Astrocyte (in vitro differentiated cells and primary cell): ENCODE measurements at regions not wholly inside any gene's neighbourhood (a gene's known extent, or its start where the extent isn't known, plus 50 kb on each side); places are given as distances from the start of the nearest gene placed in this dataset.

Source experiments
- DNase-seq: peaks from one replicate; pipeline ENCODE4 v3.0.0-alpha.2; 2010; ENCODE audit warnings: low read depth
- FAIRE-seq: peaks from 2 replicates; lab custom pipeline; 2011; peaks lifted over from hg19 to GRCh38; lab: Jason Lieb, UNC
- H2AFZ ChIP-seq: 2 replicates; pipeline ENCODE4 v1.6.0; 2012; ENCODE audit warnings: low read depth, low read length, inconsistent platforms
- H3K27ac ChIP-seq: 2 replicates; pipeline ENCODE4 v1.5.1; 2011; ENCODE audit warnings: low read depth, low read length, inconsistent platforms
- H3K27me3 ChIP-seq: 2 replicates; pipeline ENCODE4 v1.6.0; 2011; ENCODE audit warnings: low read length, inconsistent platforms; ENCODE audit not compliant: insufficient read depth
- H3K36me3 ChIP-seq: 2 replicates; pipeline ENCODE4 v1.5.1; 2011; ENCODE audit warnings: low read length, inconsistent platforms; ENCODE audit not compliant: insufficient read depth
- H3K4me1 ChIP-seq: 2 replicates; pipeline ENCODE4 v1.5.1; 2011; ENCODE audit warnings: low read length, inconsistent platforms; ENCODE audit not compliant: insufficient read depth
- H3K4me2 ChIP-seq: 2 replicates; pipeline ENCODE4 v1.6.0; 2012; ENCODE audit warnings: low read length, inconsistent platforms
- H3K4me3 ChIP-seq: 2 replicates; pipeline ENCODE4 v1.5.1; 2011; ENCODE audit warnings: low read depth, mild to moderate bottlenecking, low read length, inconsistent platforms; ENCODE audit not compliant: insufficient read depth
- H3K79me2 ChIP-seq: 2 replicates; pipeline ENCODE4 v1.6.0; 2012; ENCODE audit warnings: mild to moderate bottlenecking, low read length, inconsistent platforms; ENCODE audit not compliant: insufficient read depth
- H3K9ac ChIP-seq: 2 replicates; pipeline ENCODE4 v1.6.0; 2012; ENCODE audit warnings: mild to moderate bottlenecking, low read length, inconsistent platforms
- H3K9me3 ChIP-seq: 2 replicates; pipeline ENCODE4 v1.5.1; 2012; ENCODE audit warnings: low read depth, mild to moderate bottlenecking, low read length, inconsistent platforms; ENCODE audit not compliant: insufficient read depth
- H4K20me1 ChIP-seq: 2 replicates; pipeline ENCODE4 v1.6.0; 2012; ENCODE audit warnings: low read length, inconsistent platforms; ENCODE audit not compliant: insufficient read depth
- H3K27ac Mint-ChIP-seq: one replicate; pipeline ENCODE4 v1.8.0; 2021; ENCODE audit warnings: mild to moderate bottlenecking, mixed read lengths; ENCODE audit not compliant: unreplicated experiment
- H3K27me3 Mint-ChIP-seq: one replicate; pipeline ENCODE4 v1.8.0; 2021; ENCODE audit warnings: low read depth, mixed read lengths; ENCODE audit not compliant: unreplicated experiment
- H3K36me3 Mint-ChIP-seq: one replicate; pipeline ENCODE4 v1.8.0; 2021; ENCODE audit warnings: low read depth, mixed read lengths; ENCODE audit not compliant: unreplicated experiment
- H3K4me1 Mint-ChIP-seq: one replicate; pipeline ENCODE4 v1.8.0; 2021; ENCODE audit warnings: low read depth, mixed read lengths; ENCODE audit not compliant: unreplicated experiment
- H3K4me3 Mint-ChIP-seq: one replicate; pipeline ENCODE4 v1.8.0; 2021; ENCODE audit warnings: mild to moderate bottlenecking, moderate library complexity, mixed read lengths; ENCODE audit not compliant: unreplicated experiment
- H3K9me3 Mint-ChIP-seq: one replicate; pipeline ENCODE4 v1.8.0; 2021; ENCODE audit warnings: mild to moderate bottlenecking, mixed read lengths; ENCODE audit not compliant: unreplicated experiment
- CTCF ChIP-seq: IDR thresholded peaks from 2 replicates; pipeline ENCODE4 v1.5.1; 2011; ENCODE audit warnings: low read depth, mild to moderate bottlenecking, inconsistent platforms, low read length, moderate library complexity; ENCODE audit not compliant: insufficient read depth
- EZH2 ChIP-seq: IDR thresholded peaks from 2 replicates; pipeline ENCODE4 v1.6.1; 2012; ENCODE audit warnings: mild to moderate bottlenecking, low read length, inconsistent platforms; ENCODE audit not compliant: insufficient read depth

GRCh38 chr2:56455642-56456041 lies 271.9 kb downstream of the CCDC85A start:
- H3K27ac Mint-ChIP-seq = no peak overlapping the region
- TF ChIP-seq EZH2 (no peak), CTCF (no peak)

DNA sequence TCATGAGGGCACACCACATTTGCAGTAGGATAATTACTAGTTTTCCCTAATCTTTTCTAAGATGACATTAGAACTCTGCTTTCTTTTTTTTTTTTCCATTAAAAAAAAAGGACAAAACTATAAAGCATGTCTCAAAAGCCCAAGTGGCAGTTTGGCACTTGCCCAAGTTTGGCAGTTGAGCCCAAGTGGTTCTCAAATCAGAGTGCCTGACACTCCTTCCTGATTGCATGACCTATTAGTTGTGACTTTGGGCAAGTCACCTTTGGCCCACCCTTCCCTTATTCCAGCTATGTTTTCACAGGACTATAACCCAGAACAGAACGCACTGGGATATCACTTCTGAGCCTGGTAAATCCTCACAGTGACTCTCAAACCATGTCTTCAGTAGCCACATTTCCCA lies 273.0 kb downstream of the CCDC85A start:
- Histone ChIP-seq H3K9ac (no peak overlapping the region), H3K4me3 (no peak overlapping the region), H3K79me2 (no peaks in the 10 kb centered on the region), H3K4me2 (no peak overlapping the region), H3K27me3 (no peaks in the 10 kb centered on the region), H3K4me1 (no peaks in the 10 kb centered on the region), H2AFZ (no peak overlapping the region), H3K36me3 (no peaks in the 10 kb centered on the region), H3K9me3 (no peaks in the 10 kb centered on the region), H3K27ac (no peak overlapping the region), H4K20me1 (no peaks in the 10 kb centered on the region)
- H3K9me3 Mint-ChIP-seq = no peaks in the 10 kb centered on the region
- TF ChIP-seq CTCF (no peak), EZH2 (no peak)
- H3K4me3 Mint-ChIP-seq = no peak overlapping the region
- H3K36me3 Mint-ChIP-seq = no peaks in the 10 kb centered on the region
- H3K27me3 Mint-ChIP-seq = no peaks in the 10 kb centered on the region
- H3K27ac Mint-ChIP-seq = no peak overlapping the region
- DNase-seq (no peak), FAIRE-seq (no peak)
- no peaks in the 10 kb centered on the region for H3K4me1 Mint-ChIP-seq

More at GRCh38 chr2:56455642-56456041, 271.9 kb downstream of the CCDC85A start:
- Histone ChIP-seq H2AFZ (no peak overlapping the region), H3K79me2 (no peaks in the 10 kb centered on the region), H3K4me1 (no peaks in the 10 kb centered on the region), H3K27ac (no peak overlapping the region), H3K9me3 (no peaks in the 10 kb centered on the region), H4K20me1 (no peaks in the 10 kb centered on the region), H3K9ac (no peak overlapping the region), H3K4me2 (no peak overlapping the region), H3K4me3 (no peak overlapping the region), H3K27me3 (no peaks in the 10 kb centered on the region), H3K36me3 (no peaks in the 10 kb centered on the region)
- H3K27me3 Mint-ChIP-seq = no peaks in the 10 kb centered on the region
- no peaks in the 10 kb centered on the region for H3K4me1 Mint-ChIP-seq
- DNase-seq = no peak
- H3K4me3 Mint-ChIP-seq = no peak overlapping the region
- H3K36me3 Mint-ChIP-seq = no peaks in the 10 kb centered on the region
- no peak for FAIRE-seq
- no peaks in the 10 kb centered on the region for H3K9me3 Mint-ChIP-seq

DNA sequence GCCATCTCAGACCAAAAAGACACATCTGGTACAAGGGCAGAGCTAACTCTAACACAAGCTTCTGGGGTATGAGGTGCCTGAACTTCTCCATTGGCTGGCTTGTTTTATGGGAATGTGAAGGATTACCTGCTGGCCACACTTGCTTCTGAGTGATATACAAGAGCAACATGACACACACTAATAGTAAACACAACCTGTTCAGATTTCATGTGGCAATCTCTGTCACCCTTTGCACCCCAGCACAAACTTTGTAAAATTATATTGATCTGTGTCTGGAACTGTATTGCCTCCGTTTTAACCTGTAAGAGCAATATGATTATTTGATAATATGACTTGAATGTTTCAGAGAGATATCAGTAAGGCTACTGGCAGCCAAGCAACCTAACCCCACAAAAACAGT lies 276.7 kb downstream of the CCDC85A start:
- Mint-ChIP-seq H3K4me3 (no peak overlapping the region), H3K27ac (no peak overlapping the region), H3K27me3 (no peaks in the 10 kb centered on the region), H3K36me3 (no peaks in the 10 kb centered on the region), H3K4me1 (peaks cover 3% of the 10 kb centered on the region), H3K9me3 (peaks cover 2% of the 10 kb centered on the region)
- Histone ChIP-seq H3K79me2 (no peaks in the 10 kb centered on the region), H3K36me3 (no peaks in the 10 kb centered on the region), H3K9ac (no peak overlapping the region), H3K4me2 (no peak overlapping the region), H3K27me3 (no peaks in the 10 kb centered on the region), H3K9me3 (peaks cover 6% of the 10 kb centered on the region), H3K4me3 (no peak overlapping the region), H3K4me1 (no peaks in the 10 kb centered on the region), H2AFZ (no peak overlapping the region), H3K27ac (no peak overlapping the region), H4K20me1 (no peaks in the 10 kb centered on the region)
- FAIRE-seq (no peak), DNase-seq (no peak)
- no peak for TF ChIP-seq EZH2
- no peak for TF ChIP-seq CTCF
